HL-60 (cell line): ENCODE measurements at regions not wholly inside any gene's neighbourhood (a gene's known extent, or its start where the extent isn't known, plus 50 kb on each side); places are given as distances from the start of the nearest gene placed in this dataset.

ENCODE experiments used
- DNase-seq, 2 experiments: peaks; one replicate each; pipeline ENCODE4 v3.0.0-alpha.2; 2010 to 2020; ENCODE audit warnings: low read depth in 1 of 2, low spot score in 1 of 2
- H3K27ac ChIP-seq: fragments of 250-450 bp; sonication (Bioruptor Pico); replicated peaks from 2 replicates; pipeline ENCODE4 v1.5.1; 2020; ENCODE audit warnings: mild to moderate bottlenecking, moderate library complexity
- H3K27me3 ChIP-seq: fragments of 250-450 bp; sonication (Bioruptor Pico); 2 replicates; pipeline ENCODE4 v1.5.1; 2021; ENCODE audit warnings: mild to moderate bottlenecking, moderate library complexity; ENCODE audit not compliant: insufficient read depth, poor library complexity, severe bottlenecking
- H3K4me3 ChIP-seq: replicated peaks from 2 replicates; pipeline ENCODE4 v1.5.1; 2011; ENCODE audit warnings: mild to moderate bottlenecking, control low read depth, low read length; ENCODE audit not compliant: insufficient read depth
- GABPA ChIP-seq: IDR thresholded peaks from 2 replicates; pipeline ENCODE4 v1.6.1; 2012; ENCODE audit warnings: low read depth
- POLR2AphosphoS5 ChIP-seq: IDR thresholded peaks from 2 replicates; pipeline ENCODE4 v1.6.1; 2012; ENCODE audit warnings: low read depth
- SPI1 ChIP-seq: IDR thresholded peaks from 2 replicates; pipeline ENCODE4 v1.6.1; 2012; ENCODE audit warnings: low read depth, mild to moderate bottlenecking, borderline replicate concordance
- TF ChIP-seq, protein P1 (sequence below): IDR thresholded peaks from one replicate; pipeline ENCODE4 v1.5.1; 2011; ENCODE audit warnings: low read length, control low read depth, inconsistent platforms; ENCODE audit not compliant: insufficient read depth
- TF ChIP-seq, protein P2 (sequence below): IDR thresholded peaks from 2 replicates; pipeline ENCODE4 v1.6.1; 2012; ENCODE audit warnings: low read depth; ENCODE audit not compliant: insufficient replicate concordance

DNA sequence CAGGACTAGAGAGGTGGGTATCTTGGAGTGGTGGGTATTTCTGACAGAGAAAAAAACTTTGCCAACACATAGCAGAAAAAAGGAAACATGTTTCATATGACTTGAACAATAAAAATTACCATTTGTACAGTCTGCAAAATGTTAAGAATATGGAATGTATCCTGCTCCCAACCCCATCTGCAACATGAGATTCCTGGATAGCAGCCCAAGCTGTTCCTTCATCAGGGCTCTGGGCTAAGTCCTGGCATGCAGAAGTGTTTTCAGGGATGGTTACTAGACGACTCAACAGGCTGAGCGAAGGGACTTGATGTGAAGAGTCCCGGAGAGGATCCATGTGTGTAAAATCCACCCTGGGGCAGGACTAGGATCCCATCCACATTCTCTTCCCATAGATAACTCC lies 121.0 kb upstream of the IRX3 start:
- TF ChIP-seq GABPA (no peak), SPI1 (no peak), POLR2AphosphoS5 (no peak)
- TF ChIP-seq, protein P1, sequence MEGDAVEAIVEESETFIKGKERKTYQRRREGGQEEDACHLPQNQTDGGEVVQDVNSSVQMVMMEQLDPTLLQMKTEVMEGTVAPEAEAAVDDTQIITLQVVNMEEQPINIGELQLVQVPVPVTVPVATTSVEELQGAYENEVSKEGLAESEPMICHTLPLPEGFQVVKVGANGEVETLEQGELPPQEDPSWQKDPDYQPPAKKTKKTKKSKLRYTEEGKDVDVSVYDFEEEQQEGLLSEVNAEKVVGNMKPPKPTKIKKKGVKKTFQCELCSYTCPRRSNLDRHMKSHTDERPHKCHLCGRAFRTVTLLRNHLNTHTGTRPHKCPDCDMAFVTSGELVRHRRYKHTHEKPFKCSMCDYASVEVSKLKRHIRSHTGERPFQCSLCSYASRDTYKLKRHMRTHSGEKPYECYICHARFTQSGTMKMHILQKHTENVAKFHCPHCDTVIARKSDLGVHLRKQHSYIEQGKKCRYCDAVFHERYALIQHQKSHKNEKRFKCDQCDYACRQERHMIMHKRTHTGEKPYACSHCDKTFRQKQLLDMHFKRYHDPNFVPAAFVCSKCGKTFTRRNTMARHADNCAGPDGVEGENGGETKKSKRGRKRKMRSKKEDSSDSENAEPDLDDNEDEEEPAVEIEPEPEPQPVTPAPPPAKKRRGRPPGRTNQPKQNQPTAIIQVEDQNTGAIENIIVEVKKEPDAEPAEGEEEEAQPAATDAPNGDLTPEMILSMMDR, result no peak
- TF ChIP-seq, protein P2, sequence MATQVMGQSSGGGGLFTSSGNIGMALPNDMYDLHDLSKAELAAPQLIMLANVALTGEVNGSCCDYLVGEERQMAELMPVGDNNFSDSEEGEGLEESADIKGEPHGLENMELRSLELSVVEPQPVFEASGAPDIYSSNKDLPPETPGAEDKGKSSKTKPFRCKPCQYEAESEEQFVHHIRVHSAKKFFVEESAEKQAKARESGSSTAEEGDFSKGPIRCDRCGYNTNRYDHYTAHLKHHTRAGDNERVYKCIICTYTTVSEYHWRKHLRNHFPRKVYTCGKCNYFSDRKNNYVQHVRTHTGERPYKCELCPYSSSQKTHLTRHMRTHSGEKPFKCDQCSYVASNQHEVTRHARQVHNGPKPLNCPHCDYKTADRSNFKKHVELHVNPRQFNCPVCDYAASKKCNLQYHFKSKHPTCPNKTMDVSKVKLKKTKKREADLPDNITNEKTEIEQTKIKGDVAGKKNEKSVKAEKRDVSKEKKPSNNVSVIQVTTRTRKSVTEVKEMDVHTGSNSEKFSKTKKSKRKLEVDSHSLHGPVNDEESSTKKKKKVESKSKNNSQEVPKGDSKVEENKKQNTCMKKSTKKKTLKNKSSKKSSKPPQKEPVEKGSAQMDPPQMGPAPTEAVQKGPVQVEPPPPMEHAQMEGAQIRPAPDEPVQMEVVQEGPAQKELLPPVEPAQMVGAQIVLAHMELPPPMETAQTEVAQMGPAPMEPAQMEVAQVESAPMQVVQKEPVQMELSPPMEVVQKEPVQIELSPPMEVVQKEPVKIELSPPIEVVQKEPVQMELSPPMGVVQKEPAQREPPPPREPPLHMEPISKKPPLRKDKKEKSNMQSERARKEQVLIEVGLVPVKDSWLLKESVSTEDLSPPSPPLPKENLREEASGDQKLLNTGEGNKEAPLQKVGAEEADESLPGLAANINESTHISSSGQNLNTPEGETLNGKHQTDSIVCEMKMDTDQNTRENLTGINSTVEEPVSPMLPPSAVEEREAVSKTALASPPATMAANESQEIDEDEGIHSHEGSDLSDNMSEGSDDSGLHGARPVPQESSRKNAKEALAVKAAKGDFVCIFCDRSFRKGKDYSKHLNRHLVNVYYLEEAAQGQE, result no peak
- Histone ChIP-seq H3K4me3 (no peak overlapping the region), H3K27me3 (no peaks in the 10 kb centered on the region), H3K27ac (no peak overlapping the region)
- no peak for DNase-seq

DNA sequence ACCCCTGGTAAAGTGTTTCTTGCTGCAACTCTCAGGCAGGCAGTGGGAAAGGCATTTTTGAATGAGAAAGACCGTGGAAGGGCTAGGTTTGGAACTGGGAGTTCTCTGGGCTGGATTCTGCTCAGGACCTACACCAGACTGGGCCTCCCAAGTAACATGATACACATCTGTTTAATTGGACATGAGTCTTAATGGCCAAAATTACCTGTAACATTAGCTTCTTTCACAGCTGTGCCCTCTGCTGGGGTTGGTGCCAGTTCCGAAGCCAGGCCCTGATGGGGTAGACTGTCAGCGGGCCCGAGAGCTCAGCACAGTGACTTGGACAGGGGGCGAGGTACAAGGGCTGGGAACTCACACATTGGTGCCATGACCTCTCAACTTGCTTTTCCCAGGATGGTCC lies 118.9 kb upstream of the IRX3 start:
- no peaks in the 10 kb centered on the region for H3K27me3 ChIP-seq
- H3K27ac ChIP-seq, result no peak overlapping the region
- H3K4me3 ChIP-seq, result no peak overlapping the region
- no peak for DNase-seq
- TF ChIP-seq GABPA, result no peak
- TF ChIP-seq, protein P2, result no peak
- no peak for TF ChIP-seq SPI1
- no peak for TF ChIP-seq POLR2AphosphoS5
- TF ChIP-seq, protein P1, result no peak

DNA sequence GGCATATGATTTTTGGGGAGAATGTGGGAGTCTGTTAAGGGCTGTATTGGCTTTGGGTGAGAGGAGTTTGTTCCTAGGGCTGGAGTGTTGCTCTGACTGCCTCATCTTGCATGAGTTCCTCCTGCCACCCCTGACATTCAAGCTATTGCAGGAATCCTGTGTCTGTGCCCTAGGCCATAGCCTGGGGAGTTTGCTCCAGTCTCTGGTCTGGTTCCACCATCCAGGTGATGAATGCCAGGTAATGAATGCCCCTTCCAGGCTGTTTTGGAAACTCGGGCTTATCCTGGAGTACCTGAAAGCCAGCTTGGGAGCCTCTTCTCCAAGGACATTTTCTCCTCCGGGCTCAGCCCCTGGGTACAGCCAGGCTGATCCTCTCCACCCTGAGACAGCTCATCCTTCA lies 117.0 kb upstream of the IRX3 start:
- no peak for DNase-seq
- Histone ChIP-seq H3K27me3 (no peaks in the 10 kb centered on the region), H3K27ac (no peak overlapping the region), H3K4me3 (no peak overlapping the region)
- TF ChIP-seq SPI1 (no peak), GABPA (no peak), POLR2AphosphoS5 (no peak)
- TF ChIP-seq, protein P2, result no peak
- TF ChIP-seq, protein P1, result no peak
